ENCODE measurements at regions not wholly inside any gene's neighbourhood (a gene's known extent, or its start where the extent isn't known, plus 50 kb on each side); places are given as distances from the start of the nearest gene placed in this dataset.

DNA sequence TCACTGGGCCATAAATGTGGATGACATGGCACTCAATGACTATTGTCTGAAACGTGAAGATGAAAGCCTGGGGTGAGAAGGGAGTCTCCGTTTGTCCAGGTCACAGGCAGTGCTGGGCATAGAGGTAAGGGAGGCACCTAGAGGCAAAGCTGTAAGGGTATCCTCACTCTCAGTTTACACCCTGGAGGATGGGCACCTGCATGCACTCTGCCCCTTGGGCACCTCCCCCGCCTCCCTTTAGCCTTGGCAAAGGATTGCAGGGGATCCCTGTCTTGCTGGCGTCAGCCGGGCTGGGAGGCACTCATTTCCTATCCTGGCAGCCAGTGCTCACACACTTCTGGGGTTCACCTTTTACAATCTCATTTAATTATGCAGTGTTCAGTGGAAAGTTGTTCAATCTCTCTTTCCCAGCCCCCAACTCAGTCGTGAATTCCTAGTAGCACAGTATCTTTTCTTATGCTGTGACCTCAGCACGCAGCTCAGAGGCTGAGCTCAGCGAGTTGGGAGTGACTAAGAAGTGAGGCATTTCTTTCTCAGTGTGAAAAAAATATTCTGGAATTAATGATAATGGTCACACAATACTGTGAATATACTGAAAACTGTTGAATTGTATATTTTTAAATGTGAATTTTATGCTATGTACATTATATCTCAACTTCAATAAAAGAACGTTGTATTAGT is 866.6 kb downstream of the BRD1 start:
- no peak for TF ChIP-seq EP300 (IDR thresholded peaks at IDR 0.05)
- TF ChIP-seq POLR2A (IDR thresholded peaks at IDR 0.05) = no peak
- TF ChIP-seq, protein P1, sequence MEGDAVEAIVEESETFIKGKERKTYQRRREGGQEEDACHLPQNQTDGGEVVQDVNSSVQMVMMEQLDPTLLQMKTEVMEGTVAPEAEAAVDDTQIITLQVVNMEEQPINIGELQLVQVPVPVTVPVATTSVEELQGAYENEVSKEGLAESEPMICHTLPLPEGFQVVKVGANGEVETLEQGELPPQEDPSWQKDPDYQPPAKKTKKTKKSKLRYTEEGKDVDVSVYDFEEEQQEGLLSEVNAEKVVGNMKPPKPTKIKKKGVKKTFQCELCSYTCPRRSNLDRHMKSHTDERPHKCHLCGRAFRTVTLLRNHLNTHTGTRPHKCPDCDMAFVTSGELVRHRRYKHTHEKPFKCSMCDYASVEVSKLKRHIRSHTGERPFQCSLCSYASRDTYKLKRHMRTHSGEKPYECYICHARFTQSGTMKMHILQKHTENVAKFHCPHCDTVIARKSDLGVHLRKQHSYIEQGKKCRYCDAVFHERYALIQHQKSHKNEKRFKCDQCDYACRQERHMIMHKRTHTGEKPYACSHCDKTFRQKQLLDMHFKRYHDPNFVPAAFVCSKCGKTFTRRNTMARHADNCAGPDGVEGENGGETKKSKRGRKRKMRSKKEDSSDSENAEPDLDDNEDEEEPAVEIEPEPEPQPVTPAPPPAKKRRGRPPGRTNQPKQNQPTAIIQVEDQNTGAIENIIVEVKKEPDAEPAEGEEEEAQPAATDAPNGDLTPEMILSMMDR (IDR thresholded peaks at IDR 0.05) = no peak
- Histone ChIP-seq H3K9me3 (no peaks in the 10 kb centered on the region), H3K4me1 (peaks cover 0 to 9% (median 0%) of the 10 kb centered on the region in 4 donors), H3K36me3 (no peaks in the 10 kb centered on the region), H3K27ac (no peak overlapping the region), H3K27me3 (no peaks in the 10 kb centered on the region), H3K4me3 (no peak overlapping the region)
- no peak for DNase-seq (ENCODE audit: low spot score in 2 of 2)
- 36 to 42% methylated on average over 9 of the region's 9 CpGs for WGBS, 2 donors

DNA sequence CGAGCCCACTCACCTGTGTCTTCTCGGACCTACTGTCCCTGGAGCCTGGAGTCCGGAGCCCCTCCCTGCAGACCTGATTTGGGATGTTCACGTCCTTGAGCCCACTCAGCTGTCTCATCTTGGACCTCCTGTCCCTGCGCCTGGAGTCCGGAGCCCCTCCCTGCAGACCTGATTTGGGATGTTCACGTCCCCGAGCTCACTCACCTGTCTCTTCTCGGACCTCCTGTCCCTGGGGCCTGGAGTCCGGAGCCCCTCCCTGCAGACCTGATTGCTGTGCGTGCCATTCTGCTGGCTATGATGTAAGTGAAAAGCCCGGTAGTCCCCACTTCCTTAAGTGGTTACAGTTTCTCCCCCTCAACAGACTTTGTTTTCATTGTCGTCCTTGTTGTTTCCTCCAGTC is 867.1 kb downstream of the BRD1 start:
- Histone ChIP-seq H3K4me3 (no peak overlapping the region), H3K4me1 (peaks cover 0 to 9% (median 0%) of the 10 kb centered on the region in 4 donors), H3K27me3 (no peaks in the 10 kb centered on the region), H3K9me3 (no peaks in the 10 kb centered on the region), H3K27ac (no peak overlapping the region), H3K36me3 (no peaks in the 10 kb centered on the region)
- WGBS, 2 donors = 65 to 77% methylated on average over 13 of the region's 13 CpGs
- no peak for DNase-seq (ENCODE audit: low spot score in 2 of 2)
- TF ChIP-seq POLR2A (IDR thresholded peaks at IDR 0.05) (no peak), EP300 (IDR thresholded peaks at IDR 0.05) (no peak)
- TF ChIP-seq, protein P1 (IDR thresholded peaks at IDR 0.05) = no peak

DNA sequence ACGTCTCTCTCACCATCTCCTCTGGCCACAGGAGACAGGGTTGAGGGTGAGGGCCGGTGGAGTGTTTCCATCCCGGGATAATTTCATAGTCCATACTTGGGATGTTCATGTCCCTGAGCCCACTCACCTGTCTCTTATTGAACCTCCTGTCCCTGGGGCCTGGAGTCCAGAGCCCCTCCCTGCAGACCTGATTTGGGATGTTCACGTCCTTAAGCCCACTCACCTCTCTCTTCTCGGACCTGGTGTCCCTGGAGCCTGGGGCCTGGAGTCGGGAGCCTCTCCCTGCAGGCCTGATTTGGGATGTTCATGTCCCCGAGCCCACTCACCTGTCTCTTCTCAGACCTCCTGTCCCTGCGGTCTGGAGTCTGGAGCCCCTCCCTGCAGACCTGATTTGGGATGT is 868.2 kb downstream of the BRD1 start:
- TF ChIP-seq POLR2A (IDR thresholded peaks at IDR 0.05) (no peak), EP300 (IDR thresholded peaks at IDR 0.05) (no peak)
- TF ChIP-seq, protein P1 (IDR thresholded peaks at IDR 0.05) = no peak
- Histone ChIP-seq H3K4me3 (no peak overlapping the region), H3K9me3 (no peaks in the 10 kb centered on the region), H3K36me3 (no peaks in the 10 kb centered on the region), H3K27me3 (no peaks in the 10 kb centered on the region), H3K27ac (no peak overlapping the region), H3K4me1 (peaks cover 0 to 9% (median 0%) of the 10 kb centered on the region in 4 donors)
- no peak for DNase-seq (ENCODE audit: low spot score in 2 of 2)
- 91 to 96% methylated on average over 8 of the region's 8 CpGs for WGBS, 2 donors

DNA sequence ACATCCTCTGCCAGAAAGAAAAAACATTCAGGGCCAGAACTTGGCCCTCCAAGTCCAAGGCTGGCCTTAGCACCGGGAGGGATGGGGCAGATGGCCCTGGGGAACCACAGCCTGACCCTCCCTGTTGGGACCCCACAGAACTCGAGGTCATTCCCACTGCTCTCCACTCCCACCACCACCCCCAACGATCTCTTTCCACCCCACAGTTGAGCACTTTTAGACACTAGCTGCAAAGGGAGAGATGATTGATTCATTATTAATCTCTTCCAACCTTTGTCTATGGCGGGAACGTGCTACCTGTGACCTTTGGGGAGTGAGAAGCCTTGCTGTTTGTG is 869.7 kb downstream of the BRD1 start:
- Histone ChIP-seq H3K4me1 (peaks cover 0 to 9% (median 0%) of the 10 kb centered on the region in 4 donors), H3K4me3 (no peak overlapping the region), H3K9me3 (no peaks in the 10 kb centered on the region), H3K27ac (no peak overlapping the region), H3K27me3 (no peaks in the 10 kb centered on the region), H3K36me3 (no peaks in the 10 kb centered on the region)
- DNase-seq (ENCODE audit: low spot score in 2 of 2) = no peak
- no peak for TF ChIP-seq EP300 (IDR thresholded peaks at IDR 0.05)
- no peak for TF ChIP-seq POLR2A (IDR thresholded peaks at IDR 0.05)
- TF ChIP-seq, protein P1 (IDR thresholded peaks at IDR 0.05) = no peak
- 74 to 76% methylated on average over 5 of the region's 5 CpGs for WGBS, 2 donors

DNA sequence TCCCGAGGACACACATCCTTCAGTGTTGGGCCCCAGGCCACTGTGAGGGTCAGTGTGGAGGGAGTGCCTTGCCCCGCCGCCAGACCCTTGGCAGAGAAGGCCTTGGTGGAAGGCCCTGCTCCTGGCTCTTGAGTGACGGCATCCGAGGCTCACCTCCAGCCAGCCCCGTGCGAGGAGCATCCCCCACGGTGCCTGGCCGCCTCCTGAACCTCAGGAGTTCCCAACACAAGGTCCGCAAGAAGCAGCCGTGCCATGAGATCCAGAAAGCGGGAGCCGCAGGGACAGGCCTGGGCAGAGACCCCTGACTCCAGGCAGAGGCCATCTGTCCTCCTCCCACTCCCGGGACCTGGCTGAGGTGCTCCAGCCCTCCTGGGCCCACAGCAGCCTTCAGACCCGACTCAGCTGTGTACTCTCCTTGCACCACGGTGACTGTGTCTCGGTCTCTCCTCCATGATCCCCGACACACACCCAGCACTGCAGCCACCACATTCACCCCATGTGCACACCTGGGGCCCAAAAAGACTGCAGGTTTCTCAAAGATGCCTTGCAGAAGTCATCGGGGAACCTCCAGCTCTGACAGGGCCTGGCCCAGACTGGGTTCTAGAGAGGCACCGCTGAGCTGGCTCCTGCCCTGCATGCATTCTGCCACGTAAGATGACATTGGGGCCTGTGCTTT is 870.2 kb downstream of the BRD1 start:
- DNase-seq (ENCODE audit: low spot score in 2 of 2) = no peak
- H3K36me3 ChIP-seq = no peaks in the 10 kb centered on the region
- H3K4me3 ChIP-seq = no peak overlapping the region
- no peaks in the 10 kb centered on the region for H3K27me3 ChIP-seq
- TF ChIP-seq POLR2A (IDR thresholded peaks at IDR 0.05) = no peak
- no peak for TF ChIP-seq EP300 (IDR thresholded peaks at IDR 0.05)
- TF ChIP-seq, protein P1 (IDR thresholded peaks at IDR 0.05) = no peak
- 87 to 90% methylated on average over 10 to 16 of the region's 21 CpGs for WGBS, 2 donors
- H3K9me3 ChIP-seq = no peaks in the 10 kb centered on the region
- H3K4me1 ChIP-seq = peaks cover 0 to 9% (median 0%) of the 10 kb centered on the region in 4 donors
- H3K27ac ChIP-seq = no peak overlapping the region

All from tibial nerve (tissue), 4 donors.